Lower lobe of right lung (tissue), 2 donors: ENCODE measurements at regions not wholly inside any gene's neighbourhood (a gene's known extent, or its start where the extent isn't known, plus 50 kb on each side); places are given as distances from the start of the nearest gene placed in this dataset.
A peak's percentile ranks its signal among the peaks of the same experiment; 100 is the strongest.

Source experiments
- ATAC-seq, 2 donors: fragments of 200-7000 bp; cut with Tn5 transposase; one replicate each; pipeline ENCODE4 v1.9.1; 2020 to 2022; ENCODE audit warnings: mild to moderate bottlenecking in 2 of 2, moderate library complexity in 2 of 2
- DNase-seq: peaks from one replicate; pipeline ENCODE4 v3.0.0-alpha.2; 2020
- H3K27ac ChIP-seq: fragments of 200-600 bp; one replicate; pipeline ENCODE4 v1.8.0; 2022
- H3K27me3 ChIP-seq: fragments of 200-600 bp; one replicate; pipeline ENCODE4 v1.8.0; 2022; ENCODE audit warnings: low read depth
- H3K36me3 ChIP-seq: fragments of 200-600 bp; one replicate; pipeline ENCODE4 v1.8.0; 2022; ENCODE audit warnings: mild to moderate bottlenecking
- H3K4me1 ChIP-seq: fragments of 200-600 bp; one replicate; pipeline ENCODE4 v1.8.0; 2022
- H3K4me3 ChIP-seq: fragments of 200-600 bp; one replicate; pipeline ENCODE4 v1.8.0; 2022; ENCODE audit warnings: mild to moderate bottlenecking
- H3K9me3 ChIP-seq: fragments of 200-600 bp; one replicate; pipeline ENCODE4 v1.8.0; 2022
- intact Hi-C: fragments of 100-400 bp; cut with DNase I; formaldehyde crosslinking; loops from one replicate; pipeline ENCODE4 v1.11.0; 2022
- TF ChIP-seq, protein P1 (sequence below): fragments of 200-600 bp; IDR thresholded peaks from one replicate; pipeline ENCODE4 v1.8.0; 2022; ENCODE audit warnings: antibody characterized with exemption, mild to moderate bottlenecking
- donor health status: DM: no; HTN: yes; CAD: no; lungs with severe emphysema.

DNA sequence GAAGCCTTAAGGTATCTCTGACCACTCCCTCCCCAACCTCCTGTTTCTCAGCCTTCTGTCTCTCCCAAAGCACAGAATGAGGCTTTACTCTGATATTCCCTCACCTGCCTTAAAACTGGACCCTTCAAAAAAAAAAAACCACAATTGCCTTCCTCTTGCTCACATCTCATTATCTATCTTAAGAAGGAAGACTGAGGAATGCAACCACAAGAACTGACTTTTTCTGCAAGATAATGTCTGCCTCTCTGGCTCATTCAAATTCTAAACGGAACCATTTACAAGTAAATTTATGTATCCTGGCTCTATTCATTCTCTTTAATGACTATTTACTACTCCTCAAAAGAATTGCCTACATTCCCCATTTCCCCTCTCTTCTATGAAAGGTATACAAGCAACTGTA, 545.5 kb upstream of the HTR2C start:
- Histone ChIP-seq H3K4me1 (no peaks in the 10 kb centered on the region), H3K9me3 (no peaks in the 10 kb centered on the region), H3K36me3 (no peaks in the 10 kb centered on the region), H3K27ac (no peak overlapping the region), H3K4me3 (no peak overlapping the region), H3K27me3 (no peaks in the 10 kb centered on the region)
- intact Hi-C loops: no loop called here
- DNase-seq: no peak
- ATAC-seq: no peak
- TF ChIP-seq, protein P1, sequence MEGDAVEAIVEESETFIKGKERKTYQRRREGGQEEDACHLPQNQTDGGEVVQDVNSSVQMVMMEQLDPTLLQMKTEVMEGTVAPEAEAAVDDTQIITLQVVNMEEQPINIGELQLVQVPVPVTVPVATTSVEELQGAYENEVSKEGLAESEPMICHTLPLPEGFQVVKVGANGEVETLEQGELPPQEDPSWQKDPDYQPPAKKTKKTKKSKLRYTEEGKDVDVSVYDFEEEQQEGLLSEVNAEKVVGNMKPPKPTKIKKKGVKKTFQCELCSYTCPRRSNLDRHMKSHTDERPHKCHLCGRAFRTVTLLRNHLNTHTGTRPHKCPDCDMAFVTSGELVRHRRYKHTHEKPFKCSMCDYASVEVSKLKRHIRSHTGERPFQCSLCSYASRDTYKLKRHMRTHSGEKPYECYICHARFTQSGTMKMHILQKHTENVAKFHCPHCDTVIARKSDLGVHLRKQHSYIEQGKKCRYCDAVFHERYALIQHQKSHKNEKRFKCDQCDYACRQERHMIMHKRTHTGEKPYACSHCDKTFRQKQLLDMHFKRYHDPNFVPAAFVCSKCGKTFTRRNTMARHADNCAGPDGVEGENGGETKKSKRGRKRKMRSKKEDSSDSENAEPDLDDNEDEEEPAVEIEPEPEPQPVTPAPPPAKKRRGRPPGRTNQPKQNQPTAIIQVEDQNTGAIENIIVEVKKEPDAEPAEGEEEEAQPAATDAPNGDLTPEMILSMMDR: no peak

DNA sequence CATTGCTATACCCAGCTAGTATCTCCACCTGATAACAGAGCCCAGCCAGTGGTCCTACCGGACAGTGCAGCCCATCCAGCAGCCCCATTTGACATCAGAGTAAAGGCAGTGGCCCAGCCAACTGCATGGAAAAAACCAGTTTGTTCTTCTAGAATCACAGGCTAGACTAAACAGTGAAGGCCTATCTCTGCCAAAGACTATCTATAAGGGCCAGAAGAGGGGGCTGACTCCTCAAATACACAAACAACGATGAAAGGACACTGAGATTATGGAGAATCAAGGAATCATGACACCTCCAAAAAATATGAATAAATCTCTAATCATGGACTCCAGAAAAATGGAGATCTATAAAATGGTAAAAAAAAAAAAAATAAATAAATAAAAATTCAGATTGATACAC, 546.4 kb upstream of the HTR2C start:
- TF ChIP-seq, protein P1: no peak
- no peaks in the 10 kb centered on the region for H3K27me3 ChIP-seq
- intact Hi-C loops: no loop called here
- ATAC-seq (no peak), DNase-seq (no peak)
- H3K4me3 ChIP-seq: no peak overlapping the region
- H3K4me1 ChIP-seq: no peaks in the 10 kb centered on the region
- H3K27ac ChIP-seq: no peak overlapping the region
- no peaks in the 10 kb centered on the region for H3K9me3 ChIP-seq
- H3K36me3 ChIP-seq: no peaks in the 10 kb centered on the region

DNA sequence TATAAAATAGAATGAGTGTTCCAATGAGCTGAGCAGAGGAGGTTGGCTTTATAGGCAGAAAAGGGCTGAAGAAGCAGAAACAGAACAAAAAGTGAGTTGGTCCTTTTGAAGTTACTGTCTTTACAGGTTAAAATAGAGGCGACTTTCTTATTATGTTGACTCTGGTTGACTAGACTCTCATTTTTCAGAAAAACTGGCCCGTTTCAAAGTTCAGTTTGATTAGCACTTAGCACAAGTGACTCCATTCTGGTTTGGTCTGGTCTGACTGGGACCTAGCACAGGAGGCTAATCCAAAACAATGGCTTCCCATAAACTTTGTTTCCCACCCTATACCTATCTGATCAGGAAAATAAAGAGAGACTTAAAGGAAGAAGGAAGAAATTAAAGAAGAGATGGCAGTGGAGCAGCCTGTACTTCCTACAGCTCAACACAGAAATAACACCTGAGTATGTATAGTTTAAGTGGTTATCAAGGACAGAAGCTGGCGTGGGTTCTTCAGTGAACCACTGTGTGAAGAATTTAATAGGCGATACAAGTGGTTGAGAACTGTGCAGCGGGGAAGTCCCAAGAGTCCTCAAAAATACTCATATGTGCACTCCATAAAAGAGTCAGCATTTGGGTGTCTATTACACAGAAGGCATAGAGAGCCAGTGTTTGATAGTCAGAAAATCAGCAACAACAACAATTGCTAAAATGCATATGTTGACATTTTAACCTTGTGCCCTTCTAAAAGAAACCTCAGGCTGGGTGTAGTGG, 554.8 kb upstream of the HTR2C start:
- Histone ChIP-seq H3K36me3 (no peaks in the 10 kb centered on the region), H3K9me3 (no peaks in the 10 kb centered on the region), H3K27me3 (no peaks in the 10 kb centered on the region), H3K4me3 (no peak overlapping the region), H3K27ac (no peak overlapping the region), H3K4me1 (no peaks in the 10 kb centered on the region)
- TF ChIP-seq, protein P1: no peak
- intact Hi-C loops: no loop called here
- ATAC-seq: peak in 1 of 2 donors; percentile 37
- no peak for DNase-seq

DNA sequence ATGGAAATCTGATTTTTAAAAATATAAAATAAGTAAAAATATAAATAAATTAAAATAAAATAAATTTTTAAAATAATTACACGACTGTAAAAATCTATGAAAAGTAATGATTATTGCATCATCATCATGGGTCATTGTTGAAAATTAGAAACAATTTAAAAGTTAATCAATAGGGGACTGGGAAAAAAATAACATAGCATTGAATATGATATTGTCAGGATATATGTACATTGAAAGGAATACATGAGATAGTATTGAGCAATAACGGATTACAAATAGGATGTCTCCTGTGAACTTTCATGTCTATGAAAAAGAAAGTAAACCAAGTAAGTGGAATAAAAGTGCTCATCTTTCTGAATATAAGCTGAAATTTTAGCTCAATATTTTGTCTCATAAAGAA, 566.8 kb upstream of the HTR2C start:
- TF ChIP-seq, protein P1: no peak
- H3K4me1 ChIP-seq: no peaks in the 10 kb centered on the region
- no peak for ATAC-seq
- intact Hi-C loops: no loop called here
- no peak overlapping the region for H3K4me3 ChIP-seq
- no peaks in the 10 kb centered on the region for H3K36me3 ChIP-seq
- no peaks in the 10 kb centered on the region for H3K27me3 ChIP-seq
- no peak overlapping the region for H3K27ac ChIP-seq
- no peak for DNase-seq
- H3K9me3 ChIP-seq: no peaks in the 10 kb centered on the region

DNA sequence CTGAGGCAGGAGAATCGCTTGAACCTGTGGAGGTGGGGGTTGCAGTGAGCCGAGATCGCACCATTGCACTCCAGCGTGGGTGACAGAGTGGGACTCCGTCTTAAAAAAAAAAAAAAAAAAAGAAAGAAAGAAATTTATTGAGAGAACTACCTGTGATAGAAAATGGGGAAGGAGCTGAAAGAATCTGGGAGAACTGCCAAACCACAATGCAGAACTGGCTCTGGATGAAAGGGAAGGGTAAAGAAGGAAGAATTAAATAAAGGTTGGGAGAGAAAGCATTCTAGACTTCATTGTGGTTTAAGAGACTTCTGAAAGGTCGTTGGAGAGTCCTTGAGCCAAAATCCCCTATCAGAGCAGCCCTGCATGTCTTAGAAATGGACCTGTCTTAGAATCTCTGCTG, 567.9 kb upstream of the HTR2C start:
- no peaks in the 10 kb centered on the region for H3K9me3 ChIP-seq
- no peak overlapping the region for H3K27ac ChIP-seq
- TF ChIP-seq, protein P1: no peak
- H3K4me1 ChIP-seq: no peaks in the 10 kb centered on the region
- H3K4me3 ChIP-seq: no peak overlapping the region
- H3K36me3 ChIP-seq: no peaks in the 10 kb centered on the region
- DNase-seq: no peak
- no peaks in the 10 kb centered on the region for H3K27me3 ChIP-seq
- ATAC-seq: no peak
- intact Hi-C loops: no loop called here
